ENCODE measurements at regions not wholly inside any gene's neighbourhood (a gene's known extent, or its start where the extent isn't known, plus 50 kb on each side); places are given as distances from the start of the nearest gene placed in this dataset.

DNA sequence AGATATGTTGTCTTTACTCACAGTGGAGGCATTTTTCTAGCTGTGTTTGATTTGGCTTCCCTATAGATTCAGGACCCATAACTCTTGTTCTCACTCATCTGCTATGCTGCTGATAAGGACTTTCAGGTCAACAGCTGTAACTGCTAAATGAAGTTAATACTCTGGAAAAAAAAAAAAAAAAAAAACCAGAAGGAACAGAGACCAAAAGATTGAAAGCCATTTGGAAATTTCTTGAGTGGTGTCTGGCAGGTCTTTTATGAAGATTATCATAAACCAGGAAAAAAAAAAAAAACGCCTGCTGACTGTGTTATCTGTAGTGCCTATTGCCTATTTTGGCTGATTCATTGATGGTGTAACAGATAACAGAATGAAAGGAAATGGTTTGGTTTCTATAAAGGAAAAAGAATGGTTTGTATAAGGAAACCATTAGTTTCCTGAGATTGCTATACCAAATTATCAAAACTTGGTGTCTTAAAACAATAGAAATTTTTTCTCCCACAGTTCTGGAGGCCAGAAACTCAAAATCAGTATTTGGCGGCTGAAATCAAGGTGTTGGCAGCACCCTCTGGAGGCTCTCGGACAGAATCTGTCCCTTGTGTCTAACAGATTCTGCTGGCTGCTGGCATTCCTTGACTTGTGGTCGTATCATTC is 60.5 kb upstream of the BET1 start:
- no peak for ATAC-seq
- ChIA-PET POLR2A (no interaction called here), CTCF (interaction anchor here (1.0 to 1.1 kb wide), 2 partner anchors 11 kb away, joined by 3 to 4 read pairs; no protein-coding TSS in a partner anchor)
- 55% methylated on average over 4 of the region's 4 CpGs for WGBS (ENCODE audit: missing lambda C conversion rate)
- Histone ChIP-seq H3K4me3 (no peak overlapping the region), H3K27ac (no peak overlapping the region), H3K4me1 (peaks cover 15% of the 10 kb centered on the region), H3K4me2 (no peak overlapping the region), H3K9me3 (no peaks in the 10 kb centered on the region)
- no peak for DNase-seq (ENCODE audit: low read depth in 1 of 2, low spot score in 1 of 2)
- TF ChIP-seq ZNF302 (CRISPR knock-in tag; IDR thresholded peaks at IDR 0.05) (no peak), CBX8 (IDR thresholded peaks at IDR 0.05) (no peak), EHF (CRISPR knock-in tag; IDR thresholded peaks at IDR 0.05) (no peak), RCOR1 (IDR thresholded peaks at IDR 0.05; ENCODE audit: low read depth, low read length) (no peak), SMC3 (IDR thresholded peaks at IDR 0.05) (no peak)
- no peak for FAIRE-seq

DNA sequence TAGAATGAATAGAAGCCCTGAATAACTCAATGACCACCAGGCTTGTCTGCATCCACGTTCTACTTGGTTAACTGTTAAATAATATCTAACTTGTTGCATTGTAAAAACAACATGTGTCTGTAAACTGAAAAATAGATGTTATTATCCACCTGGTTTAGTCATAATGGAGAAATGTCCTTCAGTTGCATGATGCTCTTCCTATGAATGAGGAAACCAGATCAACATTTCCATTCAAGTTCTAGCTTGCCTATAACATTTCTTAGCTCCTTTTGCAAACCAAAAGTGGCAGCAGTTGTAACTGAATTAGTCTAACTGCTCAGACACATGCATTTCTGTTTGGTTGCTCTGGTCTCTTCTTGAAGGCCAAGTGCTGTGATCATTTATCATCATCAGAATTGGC is 62.9 kb upstream of the BET1 start:
- Histone ChIP-seq H3K4me3 (no peak overlapping the region), H3K27ac (0 out of 6 replicates have a peak overlapping the region, but pooled peaks of 1 of the 2 experiments have one; percentile 11), H3K9me3 (no peaks in the 10 kb centered on the region), H3K4me2 (no peak overlapping the region), H3K4me1 (peaks cover 15% of the 10 kb centered on the region)
- TF ChIP-seq, protein P1, sequence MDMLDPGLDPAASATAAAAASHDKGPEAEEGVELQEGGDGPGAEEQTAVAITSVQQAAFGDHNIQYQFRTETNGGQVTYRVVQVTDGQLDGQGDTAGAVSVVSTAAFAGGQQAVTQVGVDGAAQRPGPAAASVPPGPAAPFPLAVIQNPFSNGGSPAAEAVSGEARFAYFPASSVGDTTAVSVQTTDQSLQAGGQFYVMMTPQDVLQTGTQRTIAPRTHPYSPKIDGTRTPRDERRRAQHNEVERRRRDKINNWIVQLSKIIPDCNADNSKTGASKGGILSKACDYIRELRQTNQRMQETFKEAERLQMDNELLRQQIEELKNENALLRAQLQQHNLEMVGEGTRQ (IDR thresholded peaks at IDR 0.05) = no peak
- TF ChIP-seq MAZ (IDR thresholded peaks at IDR 0.05; ENCODE audit: borderline replicate concordance, low read depth, low read length) (no peak), BHLHE40 (IDR thresholded peaks at IDR 0.05; ENCODE audit: low read depth, low read length) (no peak), HDAC2 (IDR thresholded peaks at IDR 0.05) (no peak), HOXB5 (CRISPR knock-in tag; IDR thresholded peaks at IDR 0.05) (no peak), RARB (CRISPR knock-in tag; IDR thresholded peaks at IDR 0.05) (no peak), ZFP36 (IDR thresholded peaks at IDR 0.05; ENCODE audit: borderline replicate concordance, partially characterized antibody) (no peak), RCOR1 (IDR thresholded peaks at IDR 0.05; ENCODE audit: low read depth, low read length) (no peak)
- TF ChIP-seq, protein P2, sequence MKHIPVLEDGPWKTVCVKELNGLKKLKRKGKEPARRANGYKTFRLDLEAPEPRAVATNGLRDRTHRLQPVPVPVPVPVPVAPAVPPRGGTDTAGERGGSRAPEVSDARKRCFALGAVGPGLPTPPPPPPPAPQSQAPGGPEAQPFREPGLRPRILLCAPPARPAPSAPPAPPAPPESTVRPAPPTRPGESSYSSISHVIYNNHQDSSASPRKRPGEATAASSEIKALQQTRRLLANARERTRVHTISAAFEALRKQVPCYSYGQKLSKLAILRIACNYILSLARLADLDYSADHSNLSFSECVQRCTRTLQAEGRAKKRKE (CRISPR knock-in tag; IDR thresholded peaks at IDR 0.05; ENCODE audit: low read depth) = no peak
- TF ChIP-seq, protein P3, sequence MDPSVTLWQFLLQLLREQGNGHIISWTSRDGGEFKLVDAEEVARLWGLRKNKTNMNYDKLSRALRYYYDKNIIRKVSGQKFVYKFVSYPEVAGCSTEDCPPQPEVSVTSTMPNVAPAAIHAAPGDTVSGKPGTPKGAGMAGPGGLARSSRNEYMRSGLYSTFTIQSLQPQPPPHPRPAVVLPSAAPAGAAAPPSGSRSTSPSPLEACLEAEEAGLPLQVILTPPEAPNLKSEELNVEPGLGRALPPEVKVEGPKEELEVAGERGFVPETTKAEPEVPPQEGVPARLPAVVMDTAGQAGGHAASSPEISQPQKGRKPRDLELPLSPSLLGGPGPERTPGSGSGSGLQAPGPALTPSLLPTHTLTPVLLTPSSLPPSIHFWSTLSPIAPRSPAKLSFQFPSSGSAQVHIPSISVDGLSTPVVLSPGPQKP (IDR thresholded peaks at IDR 0.05; ENCODE audit: low read depth, low read length) = no peak
- FAIRE-seq = no peak
- no peak for ATAC-seq
- WGBS (ENCODE audit: missing lambda C conversion rate) = 67% methylated on average over 1 of the region's 1 CpG
- POLR2A ChIA-PET = interaction anchor here (0.8 kb wide), 1 partner anchor 147 kb away, joined by 3 read pairs; no protein-coding TSS in a partner anchor
- CTCF ChIA-PET = interaction anchor here (1.2 to 3.2 kb wide), 4 partner anchors 21 to 445 kb away, joined by 3 to 13 read pairs (median 4); no protein-coding TSS in a partner anchor
- DNase-seq (ENCODE audit: low read depth in 1 of 2, low spot score in 1 of 2) = no peak

DNA sequence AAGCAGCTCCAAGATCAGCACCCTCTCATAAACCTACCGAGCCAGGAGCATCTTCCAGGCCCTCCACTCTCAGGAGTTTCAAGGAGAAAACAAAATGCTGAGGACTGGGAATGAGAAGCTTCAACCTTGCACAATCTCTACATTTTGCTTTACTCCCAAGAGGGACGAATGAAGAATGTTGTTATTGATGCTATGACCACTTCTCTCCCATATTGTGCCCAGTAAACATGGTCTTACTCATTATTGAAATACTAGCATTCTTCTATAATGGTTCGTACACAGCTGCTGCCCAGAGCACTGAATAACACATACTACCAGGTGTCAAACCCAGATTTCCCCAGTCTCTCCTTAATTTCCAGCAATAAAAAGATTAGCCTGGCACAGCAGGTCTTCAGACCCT is 63.4 kb upstream of the BET1 start:
- Histone ChIP-seq H3K4me3 (no peak overlapping the region), H3K27ac (peak overlapping the region in 1 of 2 experiments; percentile 11; a peak in 1 of 6 replicates), H3K4me1 (peaks cover 15% of the 10 kb centered on the region), H3K9me3 (no peaks in the 10 kb centered on the region), H3K4me2 (no peak overlapping the region)
- DNase-seq (ENCODE audit: low read depth in 1 of 2, low spot score in 1 of 2) = no peak
- CTCF ChIA-PET = interaction anchor here (0.6 to 3.2 kb wide), 6 partner anchors 20 to 1429 kb away, joined by 3 to 13 read pairs (median 4); no protein-coding TSS in a partner anchor
- no peak for ATAC-seq
- POLR2A ChIA-PET = interaction anchor here (0.8 kb wide), 1 partner anchor 147 kb away, joined by 3 read pairs; no protein-coding TSS in a partner anchor
- WGBS (ENCODE audit: missing lambda C conversion rate) = 88% methylated on average over 3 of the region's 3 CpGs
- no peak for FAIRE-seq
- TF ChIP-seq SMC3 (IDR thresholded peaks at IDR 0.05) (no peak), NFE2L2 (conservative IDR thresholded peaks at IDR 0.05; ENCODE audit: low read length) (no peak), PHF8 (IDR thresholded peaks at IDR 0.05; ENCODE audit: borderline replicate concordance, low read depth) (no peak), RARB (CRISPR knock-in tag; IDR thresholded peaks at IDR 0.05) (no peak), CBX2 (IDR thresholded peaks at IDR 0.05; ENCODE audit: borderline replicate concordance, low read depth) (no peak)
